GM18909 (cell line): ENCODE measurements at regions not wholly inside any gene's neighbourhood (a gene's known extent, or its start where the extent isn't known, plus 50 kb on each side); places are given as distances from the start of the nearest gene placed in this dataset.
"Not testable (repeated sequence)": the region's sequence is repeated elsewhere in the genome, so short reads cannot be mapped to it uniquely, and the experiment has no call there.

Experiments used
- ATAC-seq: cut with Tn5 transposase; IDR thresholded peaks from one replicate; pipeline ENCODE4 v1.9.1; 2021; ENCODE audit warnings: mild to moderate bottlenecking; ENCODE audit not compliant: unreplicated experiment, poor library complexity

GRCh38 chr5:101785090-101785489 lies 511.0 kb downstream of the SLCO4C1 start:
- ATAC-seq = no peak

GRCh38 chr5:101783241-101784013 lies 512.7 kb downstream of the SLCO4C1 start:
- no peak for ATAC-seq

GRCh38 chr5:101782352-101783103 lies 513.6 kb downstream of the SLCO4C1 start:
- no peak for ATAC-seq

GRCh38 chr5:101751105-101751504 lies 545.0 kb downstream of the SLCO4C1 start:
- no peak for ATAC-seq

- not testable (repeated sequence) for ATAC-seq
These were observed 553.1 kb downstream of the SLCO4C1 start for GRCh38 chr5:101743000-101743399.

- ATAC-seq = no peak
These were observed 567.2 kb downstream of the SLCO4C1 start for GRCh38 chr5:101728933-101729332.

- no peak for ATAC-seq
These were observed 574.5 kb downstream of the SLCO4C1 start for GRCh38 chr5:101721543-101721942.

- ATAC-seq = no peak
These were observed 576.1 kb downstream of the SLCO4C1 start for GRCh38 chr5:101720033-101720432.

- no peak for ATAC-seq
These were observed 578.4 kb downstream of the SLCO4C1 start for GRCh38 chr5:101717721-101718120.

- no peak for ATAC-seq
These were observed 579.1 kb downstream of the SLCO4C1 start for GRCh38 chr5:101716941-101717340.

GRCh38 chr5:101715790-101716189 lies 580.3 kb downstream of the SLCO4C1 start:
- ATAC-seq = not testable (repeated sequence)

GRCh38 chr5:101689306-101689705 lies 606.8 kb downstream of the SLCO4C1 start:
- ATAC-seq = no peak

- ATAC-seq = no peak
These were observed 607.9 kb downstream of the SLCO4C1 start for GRCh38 chr5:101688156-101688555.

- no peak for ATAC-seq
These were observed 608.6 kb downstream of the SLCO4C1 start for GRCh38 chr5:101687349-101687985.

GRCh38 chr5:101686536-101687157 lies 609.4 kb downstream of the SLCO4C1 start:
- no peak for ATAC-seq

GRCh38 chr5:101679816-101680215 lies 616.3 kb downstream of the SLCO4C1 start:
- no peak for ATAC-seq

- peak; percentile 85 for ATAC-seq
These were observed 617.4 kb downstream of the SLCO4C1 start for GRCh38 chr5:101678481-101679193.

- ATAC-seq = no peak
These were observed 618.1 kb downstream of the SLCO4C1 start for GRCh38 chr5:101677961-101678360.

GRCh38 chr5:101676646-101677045 lies 619.4 kb downstream of the SLCO4C1 start:
- no peak for ATAC-seq
